Erythroblast (primary cell): ENCODE measurements at regions not wholly inside any gene's neighbourhood (a gene's known extent, or its start where the extent isn't known, plus 50 kb on each side); places are given as distances from the start of the nearest gene placed in this dataset.

Experiments used
- GATA1 ChIP-seq: IDR thresholded peaks from 2 replicates; pipeline ENCODE4 v1.6.1; 2011; ENCODE audit warnings: low read depth, mild to moderate bottlenecking, control low read depth, low read length, moderate library complexity
- POLR2A ChIP-seq: IDR thresholded peaks from 2 replicates; pipeline ENCODE4 v1.6.1; 2011; ENCODE audit warnings: mild to moderate bottlenecking, low read length

GRCh38 chr1:80922906-80923305 is 877.8 kb upstream of the ADGRL2 start:
- TF ChIP-seq POLR2A (no peak), GATA1 (no peak)
